ENCODE measurements at regions not wholly inside any gene's neighbourhood (a gene's known extent, or its start where the extent isn't known, plus 50 kb on each side); places are given as distances from the start of the nearest gene placed in this dataset.

DNA sequence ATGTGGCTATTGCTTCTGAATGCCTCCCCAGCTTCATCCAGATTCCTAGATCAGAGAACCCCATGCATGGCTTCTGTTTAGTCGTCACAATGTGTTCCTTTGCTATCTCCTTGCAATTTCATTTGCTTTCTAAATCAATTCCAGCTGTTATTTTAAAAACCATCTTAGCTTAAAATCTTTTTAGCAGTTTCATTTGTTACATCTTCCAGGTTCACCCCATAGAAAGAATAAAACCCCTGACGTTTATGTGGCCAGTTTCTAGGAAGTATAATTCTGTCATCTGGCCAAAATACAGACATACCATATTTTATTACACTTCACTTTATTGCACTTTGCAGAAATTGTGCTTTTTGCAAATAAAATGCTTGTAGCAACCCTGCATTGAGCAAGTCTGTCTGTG is 278.4 kb downstream of the PTPRC start:
- TF ChIP-seq, protein P1, sequence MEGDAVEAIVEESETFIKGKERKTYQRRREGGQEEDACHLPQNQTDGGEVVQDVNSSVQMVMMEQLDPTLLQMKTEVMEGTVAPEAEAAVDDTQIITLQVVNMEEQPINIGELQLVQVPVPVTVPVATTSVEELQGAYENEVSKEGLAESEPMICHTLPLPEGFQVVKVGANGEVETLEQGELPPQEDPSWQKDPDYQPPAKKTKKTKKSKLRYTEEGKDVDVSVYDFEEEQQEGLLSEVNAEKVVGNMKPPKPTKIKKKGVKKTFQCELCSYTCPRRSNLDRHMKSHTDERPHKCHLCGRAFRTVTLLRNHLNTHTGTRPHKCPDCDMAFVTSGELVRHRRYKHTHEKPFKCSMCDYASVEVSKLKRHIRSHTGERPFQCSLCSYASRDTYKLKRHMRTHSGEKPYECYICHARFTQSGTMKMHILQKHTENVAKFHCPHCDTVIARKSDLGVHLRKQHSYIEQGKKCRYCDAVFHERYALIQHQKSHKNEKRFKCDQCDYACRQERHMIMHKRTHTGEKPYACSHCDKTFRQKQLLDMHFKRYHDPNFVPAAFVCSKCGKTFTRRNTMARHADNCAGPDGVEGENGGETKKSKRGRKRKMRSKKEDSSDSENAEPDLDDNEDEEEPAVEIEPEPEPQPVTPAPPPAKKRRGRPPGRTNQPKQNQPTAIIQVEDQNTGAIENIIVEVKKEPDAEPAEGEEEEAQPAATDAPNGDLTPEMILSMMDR (IDR thresholded peaks at IDR 0.05; ENCODE audit: borderline replicate concordance, extremely low read depth, low read length, poor library complexity, severe bottlenecking), result no peak
- no peak for TF ChIP-seq EZH2 (IDR thresholded peaks at IDR 0.05; ENCODE audit: borderline replicate concordance, low read depth, low read length, severe bottlenecking)

All from DND-41 (cell line).